Skeletal muscle satellite cell (primary cell): ENCODE measurements at regions not wholly inside any gene's neighbourhood (a gene's known extent, or its start where the extent isn't known, plus 50 kb on each side); places are given as distances from the start of the nearest gene placed in this dataset.
"Not testable (repeated sequence)": the region's sequence is repeated elsewhere in the genome, so short reads cannot be mapped to it uniquely, and the experiment has no call there.

ENCODE experiments used
- H3K27me3 ChIP-seq: 2 replicates; pipeline ENCODE4 v1.7.0; 2013; ENCODE audit warnings: low read length; ENCODE audit not compliant: control insufficient read depth, insufficient read depth
- H3K36me3 ChIP-seq: 2 replicates; pipeline ENCODE4 v1.7.0; 2013; ENCODE audit warnings: mild to moderate bottlenecking, control low read depth, low read length; ENCODE audit not compliant: insufficient read depth
- H3K4me1 ChIP-seq: 2 replicates; pipeline ENCODE4 v1.7.0; 2013; ENCODE audit warnings: low read length; ENCODE audit not compliant: control insufficient read depth, insufficient read depth
- H3K4me2 ChIP-seq: 2 replicates; pipeline ENCODE4 v1.7.0; 2013; ENCODE audit warnings: mild to moderate bottlenecking, low read length
- H3K4me3 ChIP-seq: 2 replicates; pipeline ENCODE4 v1.7.0; 2013; ENCODE audit warnings: low read length
- H3K9ac ChIP-seq: 2 replicates; pipeline ENCODE4 v1.7.0; 2013; ENCODE audit warnings: mild to moderate bottlenecking, low read depth, low read length, moderate library complexity
- H3K9me3 ChIP-seq: replicated peaks from 2 replicates; pipeline ENCODE4 v1.7.0; 2013; ENCODE audit warnings: mild to moderate bottlenecking, control low read depth, low read length

DNA sequence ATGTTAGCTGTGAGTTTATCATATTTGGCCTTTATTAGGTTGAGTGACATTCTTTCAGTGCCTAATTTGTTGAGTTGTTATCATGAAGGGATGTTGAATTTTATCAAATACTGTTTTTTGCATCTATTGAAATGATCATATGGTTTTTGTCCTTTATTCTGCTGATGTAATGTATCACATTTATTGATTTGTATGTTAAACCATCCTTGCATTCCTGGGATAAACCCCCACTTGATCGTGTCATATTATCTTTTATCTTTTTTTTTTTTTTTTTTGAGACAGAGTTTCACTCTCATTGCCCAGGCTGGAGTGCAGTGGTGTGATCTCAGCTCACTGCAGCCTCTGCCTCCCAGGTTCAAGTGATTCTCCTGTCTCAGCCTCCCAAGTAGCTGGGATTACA lies 51.9 kb upstream of the MFGE8 start:
- H3K36me3 ChIP-seq, H3K4me3 ChIP-seq, H3K4me1 ChIP-seq, H3K27me3 ChIP-seq, H3K9me3 ChIP-seq, H3K4me2 ChIP-seq, H3K9ac ChIP-seq: not testable (repeated sequence)

- Histone ChIP-seq H3K9ac (no peak overlapping the region), H3K4me3 (no peak overlapping the region), H3K36me3 (no peaks in the 10 kb centered on the region), H3K9me3 (no peaks in the 10 kb centered on the region), H3K4me1 (no peaks in the 10 kb centered on the region), H3K4me2 (no peak overlapping the region), H3K27me3 (no peaks in the 10 kb centered on the region)
Observed at GRCh38 chr15:88970232-88970631, 57.1 kb upstream of the MFGE8 start.

DNA sequence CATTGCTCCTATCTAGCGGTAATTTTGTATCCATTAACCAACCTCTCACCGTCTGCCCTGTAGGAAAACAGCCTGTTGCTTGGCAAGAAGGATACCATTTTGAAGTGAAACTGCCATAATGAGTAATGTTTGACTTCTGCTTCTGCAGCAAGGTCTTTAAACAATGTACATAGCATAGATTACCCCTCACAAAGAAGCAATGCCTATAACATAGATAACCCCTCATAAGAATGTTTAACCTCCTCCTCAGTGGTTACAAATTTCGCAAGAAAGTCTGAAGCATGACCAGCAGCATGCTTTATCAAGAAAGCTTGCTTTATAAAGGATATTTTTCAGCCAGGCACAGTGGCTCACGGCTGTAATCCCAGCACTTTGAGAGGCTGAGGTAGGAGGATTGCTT lies 61.2 kb upstream of the MFGE8 start:
- H3K36me3 ChIP-seq, result no peaks in the 10 kb centered on the region
- H3K4me3 ChIP-seq, result no peak overlapping the region
- peaks cover 20% of the 10 kb centered on the region for H3K27me3 ChIP-seq
- no peak overlapping the region for H3K4me2 ChIP-seq
- no peak overlapping the region for H3K9ac ChIP-seq
- no peaks in the 10 kb centered on the region for H3K4me1 ChIP-seq
- no peaks in the 10 kb centered on the region for H3K9me3 ChIP-seq

GRCh38 chr15:88975891-88976290 lies 62.7 kb upstream of the MFGE8 start:
- no peak overlapping the region for H3K4me3 ChIP-seq
- H3K4me1 ChIP-seq, result no peaks in the 10 kb centered on the region
- peaks cover 20% of the 10 kb centered on the region for H3K27me3 ChIP-seq
- no peaks in the 10 kb centered on the region for H3K9me3 ChIP-seq
- H3K9ac ChIP-seq, result no peak overlapping the region
- no peak overlapping the region for H3K4me2 ChIP-seq
- no peaks in the 10 kb centered on the region for H3K36me3 ChIP-seq

DNA sequence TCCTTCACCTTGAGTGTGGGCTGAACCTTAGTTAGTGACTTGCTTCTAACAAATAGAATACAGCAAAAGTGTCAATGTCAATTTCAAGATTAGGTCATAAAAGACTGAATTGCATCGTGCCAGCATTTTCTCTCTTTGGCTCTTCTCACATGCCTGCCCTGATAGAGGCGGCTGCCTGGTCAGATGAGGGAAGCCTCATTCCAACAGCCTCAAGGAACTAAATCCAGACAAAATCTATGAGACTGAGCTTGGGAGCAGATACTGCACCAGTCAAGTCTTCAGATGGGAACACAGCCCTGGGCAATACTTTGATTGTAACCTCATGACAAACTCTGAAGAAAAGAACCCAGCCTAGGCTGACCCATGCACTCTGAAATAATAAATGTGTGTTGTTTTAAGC lies 63.5 kb upstream of the MFGE8 start:
- H3K9ac ChIP-seq, result no peak overlapping the region
- H3K27me3 ChIP-seq, result peaks cover 20% of the 10 kb centered on the region
- H3K4me3 ChIP-seq, result no peak overlapping the region
- no peak overlapping the region for H3K4me2 ChIP-seq
- no peaks in the 10 kb centered on the region for H3K36me3 ChIP-seq
- no peaks in the 10 kb centered on the region for H3K4me1 ChIP-seq
- no peaks in the 10 kb centered on the region for H3K9me3 ChIP-seq

DNA sequence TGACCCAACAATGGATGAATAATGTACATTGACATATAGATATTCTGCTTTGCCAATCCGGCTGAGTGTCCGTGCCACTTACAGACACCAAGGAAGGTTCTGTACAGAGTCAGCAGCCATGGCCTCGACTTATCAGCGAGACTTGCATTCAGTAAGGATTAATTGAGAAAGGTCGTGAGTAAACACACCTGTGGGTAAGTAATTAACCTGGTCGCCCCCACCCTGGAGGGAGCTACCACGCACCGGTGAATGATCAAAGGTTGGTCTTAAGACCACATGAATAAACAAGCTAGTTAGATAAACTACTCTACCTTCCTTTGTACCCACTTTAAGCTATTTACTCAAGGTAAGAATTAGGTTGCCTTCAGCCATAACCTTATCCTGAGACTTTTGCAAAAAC lies 66.5 kb upstream of the MFGE8 start:
- Histone ChIP-seq H3K9ac (no peak overlapping the region), H3K36me3 (no peaks in the 10 kb centered on the region), H3K4me3 (no peak overlapping the region), H3K4me1 (peaks cover 9% of the 10 kb centered on the region), H3K4me2 (no peak overlapping the region), H3K9me3 (no peaks in the 10 kb centered on the region), H3K27me3 (peaks cover 20% of the 10 kb centered on the region)

GRCh38 chr15:88980498-88980897 lies 67.3 kb upstream of the MFGE8 start:
- Histone ChIP-seq H3K4me1 (peaks cover 9% of the 10 kb centered on the region), H3K4me2 (no peak overlapping the region), H3K4me3 (no peak overlapping the region), H3K9me3 (no peaks in the 10 kb centered on the region), H3K27me3 (peaks cover 18% of the 10 kb centered on the region), H3K36me3 (no peaks in the 10 kb centered on the region), H3K9ac (no peak overlapping the region)

DNA sequence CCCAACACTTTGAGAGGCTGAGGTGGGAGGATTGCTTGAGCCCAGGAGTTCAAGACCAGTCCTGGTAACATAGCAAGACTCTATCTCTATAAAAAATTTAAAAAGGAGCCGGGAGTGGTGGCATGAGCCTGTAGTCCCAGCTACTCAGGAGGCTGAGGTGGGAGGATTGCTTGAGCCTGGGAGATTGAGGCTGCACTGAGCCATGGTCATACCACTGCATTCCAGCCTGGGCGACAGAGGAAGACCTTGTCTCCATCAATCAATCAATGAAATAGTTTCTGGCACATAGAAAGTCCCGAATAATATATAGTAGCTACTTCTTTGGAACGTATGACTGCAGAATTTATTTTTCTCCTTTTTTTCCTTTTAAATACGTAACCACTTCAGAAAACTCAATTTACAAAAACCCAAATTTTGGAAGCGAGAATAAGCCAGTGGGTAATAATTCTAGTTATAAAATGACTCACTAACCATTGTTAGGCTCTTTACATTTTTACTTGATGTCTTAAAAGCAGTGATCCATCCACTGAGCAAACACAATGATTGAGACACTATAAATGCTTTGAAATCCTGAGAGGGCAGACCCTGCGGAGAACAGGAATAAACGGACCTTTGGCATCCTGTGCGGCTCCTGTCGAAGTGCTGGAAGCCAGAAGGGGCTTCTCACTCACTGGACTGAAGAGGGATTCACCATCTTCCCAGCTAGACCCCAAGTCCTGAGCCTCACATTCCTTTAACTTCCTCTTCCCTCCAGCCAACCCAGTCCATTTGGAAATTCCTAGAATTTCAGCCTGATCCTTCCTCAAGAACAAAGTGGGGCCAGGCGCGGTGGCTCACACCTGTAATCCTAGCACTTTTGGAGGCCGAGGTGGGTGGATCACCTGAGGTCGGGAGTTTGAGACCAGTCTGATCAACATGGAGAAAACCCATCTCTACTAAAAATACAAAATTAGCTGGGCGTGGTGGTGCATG lies 68.4 kb upstream of the MFGE8 start:
- Histone ChIP-seq H3K27me3 (peaks cover 9% of the 10 kb centered on the region), H3K9ac (no peak overlapping the region), H3K9me3 (no peaks in the 10 kb centered on the region), H3K4me2 (no peak overlapping the region), H3K4me1 (peaks cover 9% of the 10 kb centered on the region), H3K36me3 (no peaks in the 10 kb centered on the region), H3K4me3 (no peak overlapping the region)

GRCh38 chr15:88982304-88982945 lies 69.2 kb upstream of the MFGE8 start:
- no peaks in the 10 kb centered on the region for H3K36me3 ChIP-seq
- peaks cover 9% of the 10 kb centered on the region for H3K4me1 ChIP-seq
- H3K9ac ChIP-seq, result no peak overlapping the region
- H3K27me3 ChIP-seq, result peaks cover 3% of the 10 kb centered on the region
- H3K9me3 ChIP-seq, result no peaks in the 10 kb centered on the region
- peak overlapping the region; percentile 54 for H3K4me2 ChIP-seq
- H3K4me3 ChIP-seq, result no peak overlapping the region

DNA sequence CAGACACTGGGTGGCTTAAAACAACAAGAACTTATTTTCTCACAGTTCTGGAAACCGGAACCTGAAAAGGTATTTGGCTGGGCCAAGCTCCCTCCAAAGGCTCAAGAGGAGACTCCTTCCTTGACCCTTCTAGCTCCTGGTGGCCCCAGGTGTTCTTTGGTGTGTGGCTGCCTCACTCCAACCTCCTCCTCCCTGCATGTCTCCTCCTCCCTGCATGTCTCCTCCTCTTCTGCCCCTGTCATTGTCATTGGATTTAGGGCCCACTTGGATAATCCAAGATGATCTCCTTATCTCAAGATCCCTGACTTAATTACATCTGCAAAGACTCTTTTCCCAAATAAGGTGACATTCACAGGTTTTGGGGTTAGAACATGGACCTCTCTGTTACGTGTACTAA lies 69.8 kb upstream of the MFGE8 start:
- H3K27me3 ChIP-seq, result peaks cover 3% of the 10 kb centered on the region
- H3K9ac ChIP-seq, result no peak overlapping the region
- no peaks in the 10 kb centered on the region for H3K9me3 ChIP-seq
- no peak overlapping the region for H3K4me3 ChIP-seq
- H3K36me3 ChIP-seq, result no peaks in the 10 kb centered on the region
- H3K4me2 ChIP-seq, result no peak overlapping the region
- peaks cover 12% of the 10 kb centered on the region for H3K4me1 ChIP-seq

- Histone ChIP-seq H3K27me3 (no peaks in the 10 kb centered on the region), H3K9ac (no peak overlapping the region), H3K4me1 (peaks cover 13% of the 10 kb centered on the region), H3K4me3 (no peak overlapping the region), H3K9me3 (no peaks in the 10 kb centered on the region), H3K36me3 (no peaks in the 10 kb centered on the region), H3K4me2 (no peak overlapping the region)
Observed at GRCh38 chr15:88983861-88984429, 70.8 kb upstream of the MFGE8 start.
